B cell (primary cell): ENCODE measurements at regions not wholly inside any gene's neighbourhood (a gene's known extent, or its start where the extent isn't known, plus 50 kb on each side); places are given as distances from the start of the nearest gene placed in this dataset.

ENCODE experiments used
- EZH2 ChIP-seq: IDR thresholded peaks from 2 replicates; pipeline ENCODE4 v1.6.1; 2012; ENCODE audit warnings: borderline replicate concordance, low read depth, mild to moderate bottlenecking, moderate library complexity, low read length; ENCODE audit not compliant: insufficient read depth, poor library complexity, severe bottlenecking
- TF ChIP-seq, protein P1 (sequence below): fragments of 200-600 bp; IDR thresholded peaks from one replicate; pipeline ENCODE4 v1.8.0; 2022; ENCODE audit warnings: antibody characterized with exemption, mild to moderate bottlenecking

DNA sequence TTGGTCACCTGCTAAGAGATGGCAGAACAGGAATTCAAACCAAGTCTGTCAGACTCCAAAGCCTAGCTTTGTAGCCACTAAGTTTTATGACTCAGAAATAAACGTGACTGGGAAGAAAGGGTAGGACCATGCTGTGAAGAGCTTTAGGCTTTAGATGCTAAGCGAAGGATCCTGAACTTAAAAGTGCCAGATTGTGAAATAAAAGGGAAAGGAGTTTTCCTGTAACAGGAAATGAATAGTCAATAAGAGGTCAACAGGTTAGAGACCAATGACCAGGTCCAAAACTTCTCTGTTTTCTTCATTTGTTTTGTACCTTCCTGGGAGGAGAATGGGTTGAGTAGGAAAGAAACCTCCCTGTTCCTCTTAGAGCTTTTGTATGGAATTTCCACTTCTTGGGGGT is 98.8 kb upstream of the EOLA2 start:
- TF ChIP-seq EZH2 = no peak
- TF ChIP-seq, protein P1, sequence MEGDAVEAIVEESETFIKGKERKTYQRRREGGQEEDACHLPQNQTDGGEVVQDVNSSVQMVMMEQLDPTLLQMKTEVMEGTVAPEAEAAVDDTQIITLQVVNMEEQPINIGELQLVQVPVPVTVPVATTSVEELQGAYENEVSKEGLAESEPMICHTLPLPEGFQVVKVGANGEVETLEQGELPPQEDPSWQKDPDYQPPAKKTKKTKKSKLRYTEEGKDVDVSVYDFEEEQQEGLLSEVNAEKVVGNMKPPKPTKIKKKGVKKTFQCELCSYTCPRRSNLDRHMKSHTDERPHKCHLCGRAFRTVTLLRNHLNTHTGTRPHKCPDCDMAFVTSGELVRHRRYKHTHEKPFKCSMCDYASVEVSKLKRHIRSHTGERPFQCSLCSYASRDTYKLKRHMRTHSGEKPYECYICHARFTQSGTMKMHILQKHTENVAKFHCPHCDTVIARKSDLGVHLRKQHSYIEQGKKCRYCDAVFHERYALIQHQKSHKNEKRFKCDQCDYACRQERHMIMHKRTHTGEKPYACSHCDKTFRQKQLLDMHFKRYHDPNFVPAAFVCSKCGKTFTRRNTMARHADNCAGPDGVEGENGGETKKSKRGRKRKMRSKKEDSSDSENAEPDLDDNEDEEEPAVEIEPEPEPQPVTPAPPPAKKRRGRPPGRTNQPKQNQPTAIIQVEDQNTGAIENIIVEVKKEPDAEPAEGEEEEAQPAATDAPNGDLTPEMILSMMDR = no peak
